ENCODE measurements at regions not wholly inside any gene's neighbourhood (a gene's known extent, or its start where the extent isn't known, plus 50 kb on each side); places are given as distances from the start of the nearest gene placed in this dataset.

DNA sequence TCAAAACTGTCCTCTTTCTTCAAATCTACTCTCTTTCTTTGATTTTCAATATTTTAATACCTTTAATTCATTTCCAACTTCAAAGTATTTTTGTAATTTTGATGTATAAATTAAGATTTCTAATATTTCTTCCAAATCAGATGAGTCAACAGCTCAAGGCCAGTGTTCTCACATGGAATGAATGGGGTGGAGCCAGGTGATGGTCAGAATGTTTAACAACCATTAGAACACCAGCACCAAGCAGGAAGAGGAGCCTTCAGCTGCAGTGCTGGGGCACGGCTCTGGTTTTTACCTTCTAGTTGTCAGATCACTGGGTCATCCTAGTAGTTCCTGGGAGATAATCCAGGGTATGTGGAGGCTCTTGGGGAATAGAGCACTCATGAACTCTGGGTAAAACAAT is 494.5 kb upstream of the PDZRN3 start:
- TF ChIP-seq, protein P1, sequence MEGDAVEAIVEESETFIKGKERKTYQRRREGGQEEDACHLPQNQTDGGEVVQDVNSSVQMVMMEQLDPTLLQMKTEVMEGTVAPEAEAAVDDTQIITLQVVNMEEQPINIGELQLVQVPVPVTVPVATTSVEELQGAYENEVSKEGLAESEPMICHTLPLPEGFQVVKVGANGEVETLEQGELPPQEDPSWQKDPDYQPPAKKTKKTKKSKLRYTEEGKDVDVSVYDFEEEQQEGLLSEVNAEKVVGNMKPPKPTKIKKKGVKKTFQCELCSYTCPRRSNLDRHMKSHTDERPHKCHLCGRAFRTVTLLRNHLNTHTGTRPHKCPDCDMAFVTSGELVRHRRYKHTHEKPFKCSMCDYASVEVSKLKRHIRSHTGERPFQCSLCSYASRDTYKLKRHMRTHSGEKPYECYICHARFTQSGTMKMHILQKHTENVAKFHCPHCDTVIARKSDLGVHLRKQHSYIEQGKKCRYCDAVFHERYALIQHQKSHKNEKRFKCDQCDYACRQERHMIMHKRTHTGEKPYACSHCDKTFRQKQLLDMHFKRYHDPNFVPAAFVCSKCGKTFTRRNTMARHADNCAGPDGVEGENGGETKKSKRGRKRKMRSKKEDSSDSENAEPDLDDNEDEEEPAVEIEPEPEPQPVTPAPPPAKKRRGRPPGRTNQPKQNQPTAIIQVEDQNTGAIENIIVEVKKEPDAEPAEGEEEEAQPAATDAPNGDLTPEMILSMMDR (IDR thresholded peaks at IDR 0.05 in 8 of 11, conservative IDR thresholded peaks at IDR 0.05 in 3 of 11): no peak
- TF ChIP-seq POLR2A (IDR thresholded peaks at IDR 0.05): no peak
